Smooth muscle cell of the brain vasculature (primary cell): ENCODE measurements at regions not wholly inside any gene's neighbourhood (a gene's known extent, or its start where the extent isn't known, plus 50 kb on each side); places are given as distances from the start of the nearest gene placed in this dataset.
"Not testable (repeated sequence)": the region's sequence is repeated elsewhere in the genome, so short reads cannot be mapped to it uniquely, and the experiment has no call there.

Source experiments
- DNase-seq: peaks from one replicate; pipeline ENCODE4 v3.0.0-alpha.2; 2012; ENCODE audit warnings: low read depth, low spot score

DNA sequence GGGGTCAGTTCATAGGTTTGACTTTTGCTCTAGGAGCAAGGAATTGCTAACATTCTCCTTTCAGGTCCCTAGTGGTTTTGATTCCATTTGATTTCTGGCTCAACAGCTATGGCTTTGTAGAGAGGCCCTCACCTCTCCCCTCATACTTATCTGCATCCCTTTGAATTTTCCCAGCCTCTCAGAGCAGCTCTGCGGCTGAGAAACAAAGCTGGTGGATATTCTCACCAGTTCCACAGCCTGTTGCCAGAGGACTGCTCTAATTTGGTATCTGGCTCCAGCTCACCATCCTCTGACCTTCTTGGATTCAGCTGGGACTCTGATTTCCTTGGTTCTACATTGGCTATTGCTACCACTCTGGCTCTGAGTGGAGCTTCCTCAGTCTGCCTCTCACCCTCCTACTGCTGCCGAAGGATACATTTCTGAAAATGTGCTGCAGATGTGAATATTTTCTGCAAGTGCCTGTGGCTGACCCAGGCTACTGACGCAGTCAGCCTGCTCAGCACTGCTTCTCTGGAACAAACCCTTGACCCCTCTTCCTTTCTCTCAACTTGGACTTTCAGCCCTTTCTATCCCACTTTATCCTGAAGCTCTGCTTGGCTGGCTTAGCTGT lies 110.9 kb upstream of the ENPEP start:
- peak; percentile 88 for DNase-seq

DNA sequence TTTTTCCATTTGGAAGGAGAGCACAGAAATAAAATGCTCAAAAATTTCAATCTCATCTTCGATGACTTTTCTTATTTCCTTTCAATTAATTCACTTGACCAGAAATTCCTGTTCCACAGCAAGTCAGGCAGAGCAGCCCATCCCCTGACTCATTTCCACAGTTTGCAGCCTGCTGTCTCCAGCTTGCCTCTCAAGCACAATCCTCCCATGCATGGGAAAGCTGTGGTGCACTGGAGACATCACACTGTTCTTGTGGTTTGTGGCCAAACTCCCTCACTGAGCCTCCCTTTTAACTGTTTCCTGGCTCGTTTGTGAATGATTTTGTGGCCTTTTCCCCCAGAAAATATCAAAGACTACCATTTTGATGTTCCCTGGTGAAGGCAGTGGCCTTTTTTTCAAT lies 114.0 kb upstream of the ENPEP start:
- DNase-seq: peak; percentile 93

DNA sequence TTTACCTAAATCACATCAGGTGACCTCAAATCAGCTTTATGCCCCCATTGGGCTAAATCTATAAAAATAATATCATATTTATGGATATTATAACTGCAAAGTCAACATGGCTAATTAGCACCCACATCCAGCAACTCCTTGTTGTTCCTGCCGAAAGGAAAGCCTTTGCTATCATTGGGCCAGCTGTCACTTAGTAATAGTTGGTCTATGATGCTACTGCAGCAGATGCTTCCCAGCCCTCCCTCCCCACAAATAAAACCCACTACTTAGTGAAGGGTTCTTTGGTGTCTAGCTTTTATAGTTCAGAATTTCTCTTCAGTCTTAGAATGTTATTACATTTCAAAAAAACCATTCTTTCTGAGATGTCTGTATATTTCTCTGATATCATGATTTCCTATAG lies 116.9 kb upstream of the ENPEP start:
- DNase-seq: no peak

DNA sequence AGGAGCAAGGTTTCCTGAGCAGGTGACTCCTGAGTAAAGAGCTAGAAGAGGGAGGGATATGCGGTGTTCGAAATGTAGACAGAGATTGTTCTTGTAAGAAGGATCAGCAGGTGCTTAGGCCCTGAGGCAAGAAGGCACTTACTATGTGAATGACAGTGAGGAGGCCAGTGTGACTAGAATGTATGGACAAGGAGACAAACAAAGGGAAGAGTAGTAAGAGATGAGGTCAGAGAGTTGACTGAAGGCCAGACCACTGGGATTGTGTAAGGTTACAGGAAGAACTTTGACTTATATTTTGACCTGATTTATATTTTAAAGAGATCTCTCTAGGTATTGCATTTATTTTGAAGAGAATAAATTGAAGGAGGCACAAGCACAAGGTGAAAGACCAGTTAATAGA lies 118.4 kb upstream of the ENPEP start:
- DNase-seq: no peak

DNA sequence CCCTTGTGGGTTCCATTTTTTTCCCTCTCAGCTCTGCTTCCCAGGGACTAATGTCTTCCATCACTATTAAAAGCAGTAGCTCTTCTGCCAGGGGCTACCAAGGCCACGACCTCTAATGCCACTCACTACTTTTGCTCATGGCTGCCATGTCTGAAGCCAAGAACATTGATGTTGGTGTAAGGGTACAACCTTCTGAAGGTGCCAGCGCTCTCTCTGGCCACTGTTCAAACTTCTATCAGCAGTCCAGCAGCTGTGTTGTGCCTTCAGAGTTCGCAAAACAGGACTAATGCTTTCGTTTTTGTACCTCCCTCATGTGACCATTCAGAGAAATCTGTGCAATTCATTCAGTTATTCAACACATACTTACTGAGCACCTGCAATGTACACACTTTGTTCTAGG lies 121.5 kb upstream of the ENPEP start:
- DNase-seq: no peak

DNA sequence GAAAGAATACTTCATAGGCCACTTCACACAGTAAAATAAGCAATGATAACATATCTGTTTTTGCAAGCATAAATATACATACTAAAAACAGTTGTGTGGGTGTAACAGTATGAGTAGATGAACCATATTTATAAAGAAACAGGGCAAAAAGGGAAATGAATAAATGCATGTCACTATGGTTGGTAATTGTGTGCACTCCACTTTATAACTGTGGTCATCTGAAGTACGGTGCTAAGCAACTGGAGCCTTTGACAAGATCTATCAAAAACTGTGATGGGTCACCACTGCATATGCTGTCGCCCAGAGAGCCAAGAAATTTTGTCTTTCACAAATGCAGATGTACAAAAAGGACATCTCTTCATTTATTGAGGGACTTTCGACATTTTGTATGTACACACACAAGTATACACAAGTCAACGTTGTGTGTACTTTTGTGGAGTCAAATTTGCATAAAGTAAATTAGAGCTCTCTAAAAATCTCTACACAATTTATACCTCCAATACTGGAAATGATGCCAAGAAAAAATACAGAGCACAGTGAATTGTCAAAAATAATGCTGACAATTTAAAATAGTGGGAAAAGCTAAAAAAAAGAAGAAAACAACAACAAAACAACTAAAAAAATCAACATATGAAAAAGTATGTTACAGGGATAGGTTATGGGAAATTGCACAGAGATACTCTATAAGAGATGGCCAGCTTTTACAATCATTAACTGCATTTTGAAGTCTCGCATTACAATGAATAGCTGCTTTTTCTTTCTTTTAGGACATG lies 123.1 kb upstream of the ENPEP start:
- DNase-seq: no peak

DNA sequence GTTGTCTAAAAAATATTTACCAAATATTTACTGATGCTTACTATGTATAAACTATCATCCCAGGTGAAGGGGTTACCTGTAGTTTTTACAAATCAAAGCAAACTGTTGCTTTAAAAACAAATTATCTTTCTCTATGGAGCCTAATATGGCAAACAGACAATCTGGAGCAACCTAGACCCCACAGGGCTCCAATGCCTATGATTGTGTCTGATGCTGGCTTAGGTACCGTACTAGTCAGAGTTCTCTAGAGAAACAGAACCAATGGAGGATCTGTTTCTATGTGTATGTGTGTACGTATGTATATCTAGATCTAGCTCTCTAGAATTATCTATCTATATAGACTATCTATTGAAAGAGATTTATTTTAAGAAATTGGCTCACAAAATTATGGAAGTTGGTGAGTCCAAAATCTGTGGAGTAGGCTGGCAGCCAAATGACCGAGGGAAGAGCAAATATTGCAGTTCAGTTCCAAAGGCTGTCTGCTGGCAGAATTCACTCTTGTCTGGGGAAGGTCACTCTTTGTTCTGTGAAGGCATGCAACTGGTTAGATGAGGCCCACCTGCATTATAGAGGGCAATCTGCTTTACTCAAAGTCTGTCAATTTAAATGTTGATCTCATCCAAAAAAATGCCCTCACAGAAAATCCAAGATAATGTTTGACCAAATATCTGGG lies 127.1 kb upstream of the ENPEP start:
- no peak for DNase-seq

DNA sequence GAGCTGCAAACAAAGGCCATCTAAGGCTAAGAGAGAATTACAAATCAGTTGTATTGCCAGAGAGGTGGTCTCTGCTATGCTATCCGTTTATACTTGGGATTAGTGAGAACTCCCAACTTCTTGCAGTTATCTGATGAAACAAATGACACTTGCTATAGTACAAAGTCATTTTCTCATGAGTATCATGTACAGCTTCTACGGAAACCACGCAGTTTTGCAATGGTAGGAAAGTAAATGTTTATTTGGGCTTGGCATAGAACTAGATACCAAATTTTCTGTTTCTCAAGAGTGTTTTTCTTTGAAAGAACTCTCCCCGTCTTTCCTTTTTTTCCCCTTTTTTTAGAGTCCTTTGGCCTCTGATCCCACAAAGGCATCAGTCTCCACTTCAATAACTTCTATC lies 128.2 kb upstream of the ENPEP start:
- no peak for DNase-seq

DNA sequence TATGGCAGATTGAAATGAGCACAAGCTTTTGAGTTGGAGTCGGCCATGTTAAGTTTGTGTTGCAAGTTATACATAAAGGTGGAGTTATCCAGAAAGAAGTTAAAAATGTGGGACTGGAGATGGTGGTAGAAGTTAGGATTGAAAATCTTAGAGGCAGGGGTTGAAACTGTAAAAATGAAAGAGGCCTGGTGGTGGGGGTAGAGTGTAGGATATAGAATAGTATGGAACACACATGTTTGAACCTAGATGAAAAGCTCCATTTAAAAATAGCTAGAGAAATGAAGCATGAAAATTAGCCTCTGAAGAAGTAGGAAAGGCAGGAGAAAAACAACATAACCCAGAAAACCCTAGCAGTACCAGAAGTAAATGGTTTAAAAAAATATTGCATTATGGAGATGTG lies 131.8 kb upstream of the ENPEP start:
- DNase-seq: peak; percentile 15

DNA sequence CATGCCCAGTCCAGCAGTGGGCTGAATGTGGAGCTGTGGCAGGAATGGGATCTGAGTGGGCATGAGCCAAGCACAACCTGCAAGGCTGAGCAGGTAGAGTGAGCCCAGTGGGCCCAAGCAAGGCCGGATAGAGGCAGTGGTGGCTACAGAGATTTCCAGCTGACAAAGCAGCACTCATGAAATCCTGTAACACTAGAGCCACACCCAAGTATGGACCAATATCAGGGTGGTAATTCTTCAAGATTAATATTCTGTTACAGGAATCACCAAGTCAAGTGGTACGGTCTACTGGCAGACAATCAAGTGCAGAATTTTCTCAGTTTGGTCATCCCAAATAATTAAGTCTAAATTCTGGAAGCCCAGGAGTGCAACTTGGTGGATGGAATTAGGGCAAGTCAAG lies 132.4 kb upstream of the ENPEP start:
- DNase-seq: no peak

DNA sequence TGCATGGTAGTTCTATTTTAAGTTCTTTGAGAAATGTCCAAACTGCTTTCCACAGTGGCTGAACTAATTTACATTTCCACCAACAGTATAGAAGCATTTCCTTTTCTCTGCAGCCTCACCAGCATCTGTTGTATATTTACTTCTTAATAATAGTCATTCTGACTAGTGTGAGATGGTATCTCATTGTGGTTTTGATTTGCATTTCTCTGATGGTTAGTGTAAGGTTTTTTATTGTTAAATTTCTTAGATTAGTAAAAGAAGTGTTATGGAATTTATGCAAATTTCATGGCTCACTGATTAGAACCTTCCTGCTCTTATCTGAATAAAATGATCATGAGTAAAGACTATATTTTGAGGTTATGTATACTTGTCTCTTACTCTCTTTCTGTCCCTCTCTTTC lies 134.8 kb upstream of the ENPEP start:
- DNase-seq: not testable (repeated sequence)

DNA sequence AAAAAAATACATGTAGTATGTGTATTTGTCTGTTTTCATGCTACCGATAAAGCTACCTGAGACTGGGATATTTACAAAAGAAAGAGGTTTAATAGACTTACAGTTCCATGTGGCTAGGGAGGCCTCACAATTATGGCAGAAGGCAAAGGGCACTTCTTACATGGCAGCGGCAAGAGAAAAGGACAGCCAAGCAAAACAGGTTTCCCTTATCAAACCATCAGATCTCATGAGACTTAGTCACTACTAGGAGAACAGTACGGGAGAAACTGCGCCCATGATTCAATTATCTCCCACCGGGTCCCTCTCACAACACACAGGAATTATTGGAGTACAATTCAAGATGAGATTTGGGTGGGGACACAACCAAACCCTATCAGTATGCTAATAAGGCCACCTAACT lies 137.0 kb upstream of the ELOVL6 start:
- no peak for DNase-seq

DNA sequence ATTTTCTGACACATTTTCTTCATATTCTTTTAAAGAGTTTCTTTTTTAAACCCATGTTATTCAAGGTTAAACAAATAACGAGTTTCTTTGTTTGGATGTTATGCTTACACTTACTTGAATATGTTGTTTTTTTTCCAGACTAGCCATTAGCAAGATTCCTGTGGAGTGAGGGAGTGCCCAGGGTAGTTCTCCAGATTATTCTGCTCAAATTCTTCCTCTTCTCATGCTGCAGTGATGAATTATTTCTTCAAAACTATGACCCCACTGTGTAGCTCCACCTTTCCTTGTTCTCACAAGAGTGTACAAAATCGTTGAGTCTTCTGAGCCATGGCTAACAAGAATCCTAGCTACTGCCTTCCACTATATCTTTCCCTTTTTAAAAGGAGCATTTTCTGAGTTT lies 134.1 kb upstream of the ELOVL6 start:
- DNase-seq: no peak

DNA sequence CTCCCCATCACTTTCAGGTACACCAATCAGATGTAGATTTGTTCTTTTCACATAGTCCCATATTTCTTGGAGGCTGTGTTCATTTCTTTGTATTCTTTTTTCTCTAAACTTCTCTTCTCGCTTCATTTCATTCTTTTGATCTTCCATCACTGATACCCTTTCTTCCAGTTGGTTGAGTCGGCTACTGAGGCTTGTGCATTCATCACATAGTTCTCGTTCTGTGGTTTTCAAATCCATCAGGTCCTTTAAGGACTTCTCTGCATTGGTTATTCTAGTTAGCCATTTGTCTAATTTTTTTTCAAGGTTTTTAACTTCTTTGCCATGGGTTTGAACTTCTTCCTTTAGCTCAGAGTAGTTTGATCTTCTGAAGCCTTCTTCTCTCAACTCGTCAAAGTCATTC lies 128.0 kb upstream of the ELOVL6 start:
- DNase-seq: not testable (repeated sequence)

DNA sequence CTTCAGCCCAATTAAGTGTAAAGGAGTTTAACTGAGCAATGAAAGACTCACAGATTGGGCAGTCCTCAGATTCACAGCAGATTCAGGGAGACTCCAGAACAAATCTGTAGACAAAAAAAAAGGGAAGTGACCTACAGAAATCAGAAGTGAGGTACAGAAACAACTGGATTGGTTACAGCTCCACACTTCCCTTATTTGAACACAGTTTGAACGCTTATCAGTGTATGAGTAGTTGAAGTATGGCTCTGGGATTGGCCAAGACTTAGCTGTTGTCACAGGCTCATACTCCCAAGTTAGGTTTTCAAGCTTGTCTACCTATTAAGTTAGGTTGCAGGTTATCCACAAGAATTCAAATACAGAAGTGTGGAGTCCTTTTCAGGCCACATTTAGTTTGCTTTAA lies 112.4 kb upstream of the ELOVL6 start:
- DNase-seq: no peak

DNA sequence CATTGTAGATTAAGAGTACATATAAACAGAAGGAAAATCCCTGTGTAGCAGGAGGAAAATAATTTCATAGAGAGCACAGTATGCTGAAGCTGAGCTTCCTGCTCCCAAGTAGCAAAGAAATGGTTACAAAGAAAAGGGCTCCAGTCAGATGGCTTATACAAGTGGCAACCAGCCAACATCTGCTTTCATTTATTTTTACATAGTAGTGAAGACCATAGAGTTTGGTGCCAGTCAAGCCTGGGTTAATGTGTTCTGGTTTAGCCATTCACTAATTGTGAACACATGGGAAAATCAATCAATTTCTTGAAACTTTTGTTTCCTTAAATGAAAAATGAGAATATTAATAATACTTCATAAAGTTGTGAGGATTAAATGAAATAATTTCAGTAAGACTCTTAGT lies 111.3 kb upstream of the ELOVL6 start:
- peak; percentile 35 for DNase-seq

DNA sequence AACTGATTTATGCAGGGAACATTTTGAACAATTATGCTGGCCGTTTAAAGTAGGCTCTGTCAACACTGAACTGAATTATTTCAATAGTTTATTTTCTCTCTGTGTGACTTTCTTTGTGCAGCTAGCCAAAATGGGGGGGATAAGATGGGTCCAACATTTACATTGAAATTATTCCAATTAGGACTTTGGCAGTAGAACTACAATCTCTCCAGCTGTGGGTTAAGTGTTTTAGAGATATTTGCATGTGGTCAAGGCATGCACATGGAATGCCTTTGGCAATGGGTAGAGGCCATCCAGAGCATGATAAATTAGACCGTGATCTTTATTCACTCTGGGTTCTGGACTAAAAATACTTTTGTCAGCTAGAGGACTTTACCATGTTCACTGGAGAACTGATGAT lies 107.9 kb upstream of the ELOVL6 start:
- no peak for DNase-seq

DNA sequence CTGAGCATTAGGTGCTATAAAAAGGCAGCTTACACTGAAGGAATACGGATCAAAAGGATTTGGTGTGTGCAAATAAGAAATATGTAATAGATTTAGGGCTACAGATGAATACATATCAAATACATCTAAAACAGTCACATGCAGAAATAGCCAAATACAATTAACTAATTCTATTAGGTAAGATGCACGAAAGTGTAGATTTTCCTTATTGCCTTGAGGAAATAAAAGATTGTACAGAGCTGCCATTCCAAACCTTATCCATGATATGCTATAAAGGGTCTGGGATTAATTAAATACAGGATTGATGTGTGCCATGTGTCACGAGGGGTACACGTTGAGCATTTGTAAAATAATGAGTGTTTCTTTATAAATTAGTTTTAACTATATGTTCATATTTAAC lies 107.0 kb upstream of the ELOVL6 start:
- DNase-seq: no peak

DNA sequence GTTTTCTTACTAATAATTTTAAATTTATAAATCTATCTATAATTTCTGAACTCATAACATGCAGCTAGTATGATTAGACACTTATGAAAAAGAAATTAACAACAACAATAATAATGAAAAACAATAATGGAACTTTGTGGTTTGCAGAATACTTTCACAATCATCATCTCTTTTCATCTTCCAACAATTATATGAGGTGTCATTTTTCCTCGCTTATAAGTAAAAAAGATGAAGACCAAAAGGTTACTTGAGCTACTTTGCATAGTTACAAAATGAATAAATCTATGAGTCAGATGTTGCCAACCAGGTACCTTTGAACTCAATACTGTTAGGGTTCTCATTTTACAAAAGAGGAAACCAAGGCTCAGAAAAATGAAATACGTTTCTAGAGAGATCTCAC lies 98.5 kb upstream of the ELOVL6 start:
- DNase-seq: no peak

DNA sequence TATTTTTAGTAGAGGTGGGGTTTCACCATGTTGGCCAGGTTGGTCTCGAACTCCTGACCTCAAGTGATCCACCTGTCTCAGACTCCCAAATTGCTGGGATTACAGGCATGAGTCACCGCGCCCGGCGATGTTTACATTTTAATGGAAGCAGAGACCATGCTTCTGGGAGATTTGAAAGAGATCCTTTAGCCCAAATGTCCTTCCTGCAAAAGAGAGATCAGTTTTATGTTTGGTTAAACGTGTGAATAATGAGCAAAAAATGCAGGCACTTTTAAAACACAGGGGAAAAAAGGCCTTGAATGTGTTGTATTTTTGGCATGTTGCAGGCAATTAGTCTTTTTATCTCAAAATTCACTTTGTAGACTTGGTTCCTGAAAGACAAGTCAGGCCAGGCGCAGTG lies 95.8 kb upstream of the ELOVL6 start:
- no peak for DNase-seq

DNA sequence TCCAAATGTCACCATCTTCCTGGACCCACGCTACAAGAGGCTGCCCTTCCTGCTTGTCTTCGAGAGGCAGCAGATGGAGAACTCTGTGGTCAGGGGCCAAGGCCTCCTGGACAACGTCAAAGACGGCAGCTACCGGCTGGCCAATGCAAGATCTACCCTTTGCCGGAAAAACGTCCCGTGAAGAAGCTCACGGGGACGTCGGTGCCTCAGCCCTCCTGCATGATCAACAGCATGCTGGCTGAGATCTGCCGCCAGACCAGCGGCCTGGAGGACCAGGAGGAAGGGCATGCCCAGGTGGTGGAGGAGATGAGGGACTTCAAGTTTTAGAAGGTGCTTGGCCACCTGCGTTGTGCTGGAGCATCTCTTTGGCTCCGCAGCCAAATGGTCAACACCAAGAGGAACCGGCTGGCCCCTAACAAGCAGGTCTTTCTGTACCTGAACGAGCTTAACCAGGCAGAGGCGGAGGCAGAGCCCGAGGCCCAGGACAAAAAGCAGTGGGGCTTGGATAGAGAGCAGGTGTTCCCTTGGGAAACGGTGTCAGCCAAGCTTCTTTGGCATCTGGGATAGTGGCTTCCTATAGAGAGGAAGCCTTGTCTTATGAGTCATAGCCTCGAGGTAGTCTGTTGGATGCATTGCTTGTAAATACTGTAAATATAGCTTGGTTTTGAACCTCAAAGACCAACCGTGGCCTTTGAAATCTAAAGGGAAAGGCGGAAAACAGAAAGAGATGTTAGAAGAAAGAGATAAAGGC lies 94.8 kb upstream of the ELOVL6 start:
- DNase-seq: no peak

DNA sequence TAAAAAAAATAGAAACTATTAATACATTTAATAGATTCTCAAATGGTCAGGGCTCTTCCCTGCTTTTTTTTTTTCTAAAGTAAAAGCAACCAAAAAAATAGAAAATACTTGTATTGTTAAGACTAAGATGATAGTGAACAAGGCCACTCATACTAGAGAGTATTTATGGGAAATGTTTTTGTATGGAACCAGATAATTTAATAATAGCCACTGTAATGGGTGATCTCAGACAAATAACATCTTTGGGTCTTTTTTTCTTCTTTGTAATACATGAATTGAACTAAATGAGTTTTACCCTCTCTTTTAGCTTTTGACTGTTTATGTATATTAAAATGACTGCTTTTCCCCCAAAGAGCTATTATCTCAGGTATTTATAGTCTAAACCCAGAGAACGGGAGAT lies 92.1 kb upstream of the ELOVL6 start:
- no peak for DNase-seq
